ENCODE measurements at regions not wholly inside any gene's neighbourhood (a gene's known extent, or its start where the extent isn't known, plus 50 kb on each side); places are given as distances from the start of the nearest gene placed in this dataset.
"Not testable (repeated sequence)": the region's sequence is repeated elsewhere in the genome, so short reads cannot be mapped to it uniquely, and the experiment has no call there.

DNA sequence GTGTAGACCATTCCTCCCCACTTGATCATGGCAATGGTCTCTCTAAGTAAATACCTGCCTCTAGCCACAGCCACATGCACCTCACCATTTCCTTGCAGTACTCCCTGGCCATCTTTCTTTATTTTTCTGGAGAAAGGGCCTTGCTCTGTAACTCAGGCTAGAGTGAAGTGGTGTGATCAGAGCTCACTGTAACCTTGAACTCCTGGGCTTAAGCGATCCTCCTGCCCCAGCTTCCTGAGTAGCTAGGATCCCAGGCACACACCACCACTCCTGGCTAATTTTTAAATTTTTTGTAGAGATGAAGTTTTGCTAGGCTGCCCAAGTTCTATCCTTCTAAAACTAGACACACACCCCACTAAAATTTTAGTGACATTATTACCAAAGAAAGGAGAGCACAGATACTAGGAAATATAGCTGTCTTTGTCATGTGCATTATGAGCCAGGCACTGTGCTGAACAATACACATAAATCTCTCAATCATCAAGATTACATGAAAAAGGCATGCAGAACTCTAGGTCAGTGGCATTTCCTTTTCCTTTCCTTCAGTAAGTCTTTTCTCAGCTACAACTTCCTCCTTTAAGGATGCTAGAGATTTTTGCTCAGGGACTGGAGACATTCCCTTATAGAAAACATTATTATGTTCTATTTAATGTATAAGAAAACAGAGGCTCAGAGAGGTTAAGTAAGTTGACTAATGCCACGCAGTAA is 95.0 kb upstream of the SERBP1 start:
- no peak for DNase-seq
- intact Hi-C loops (cut with DNase I) = no loop called here

DNA sequence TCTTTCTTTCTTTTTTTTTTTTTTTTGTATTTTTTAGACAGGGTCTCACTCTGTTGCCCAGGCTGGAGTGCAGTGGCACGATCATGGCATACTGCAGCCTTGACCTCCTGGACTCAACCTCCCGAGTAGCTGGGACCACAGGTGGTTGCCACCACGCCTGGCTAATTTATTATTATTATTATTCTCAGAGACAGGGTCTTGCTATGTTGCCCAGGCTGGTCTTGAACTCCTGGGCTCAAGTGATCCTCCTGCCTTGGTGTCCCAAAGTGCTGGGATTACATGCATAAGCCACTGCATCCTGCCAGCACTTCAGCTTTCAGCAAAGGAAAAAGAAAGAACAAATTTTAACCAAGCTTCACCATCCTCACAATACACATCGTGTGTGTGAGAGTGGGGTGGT is 97.9 kb upstream of the SERBP1 start:
- no peak for DNase-seq
- intact Hi-C loops (cut with DNase I) = no loop called here

DNA sequence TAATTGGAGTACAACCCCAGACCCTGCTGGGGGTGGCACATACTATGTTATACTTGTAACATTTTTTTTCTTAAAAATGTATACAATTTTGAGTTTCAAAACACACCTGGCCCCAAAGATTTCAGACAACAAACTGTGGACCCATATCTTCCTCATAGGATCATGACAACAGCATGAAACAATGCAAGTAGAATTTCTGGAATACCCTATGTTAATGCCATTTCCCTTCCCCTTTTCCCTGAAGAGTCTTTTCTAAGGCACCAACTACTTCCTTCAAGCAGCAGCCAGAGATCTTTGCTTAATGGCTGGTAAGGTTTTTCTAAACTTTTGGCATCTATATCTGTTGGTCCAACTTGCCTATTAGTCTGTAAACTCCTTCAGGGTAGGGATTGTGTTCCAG is 99.9 kb upstream of the SERBP1 start:
- no peak for DNase-seq
- intact Hi-C loops (cut with DNase I) = loop anchor here (5.0 kb wide), 1 partner anchor 157 kb away; the partner anchor contains the start of gene GADD45A

DNA sequence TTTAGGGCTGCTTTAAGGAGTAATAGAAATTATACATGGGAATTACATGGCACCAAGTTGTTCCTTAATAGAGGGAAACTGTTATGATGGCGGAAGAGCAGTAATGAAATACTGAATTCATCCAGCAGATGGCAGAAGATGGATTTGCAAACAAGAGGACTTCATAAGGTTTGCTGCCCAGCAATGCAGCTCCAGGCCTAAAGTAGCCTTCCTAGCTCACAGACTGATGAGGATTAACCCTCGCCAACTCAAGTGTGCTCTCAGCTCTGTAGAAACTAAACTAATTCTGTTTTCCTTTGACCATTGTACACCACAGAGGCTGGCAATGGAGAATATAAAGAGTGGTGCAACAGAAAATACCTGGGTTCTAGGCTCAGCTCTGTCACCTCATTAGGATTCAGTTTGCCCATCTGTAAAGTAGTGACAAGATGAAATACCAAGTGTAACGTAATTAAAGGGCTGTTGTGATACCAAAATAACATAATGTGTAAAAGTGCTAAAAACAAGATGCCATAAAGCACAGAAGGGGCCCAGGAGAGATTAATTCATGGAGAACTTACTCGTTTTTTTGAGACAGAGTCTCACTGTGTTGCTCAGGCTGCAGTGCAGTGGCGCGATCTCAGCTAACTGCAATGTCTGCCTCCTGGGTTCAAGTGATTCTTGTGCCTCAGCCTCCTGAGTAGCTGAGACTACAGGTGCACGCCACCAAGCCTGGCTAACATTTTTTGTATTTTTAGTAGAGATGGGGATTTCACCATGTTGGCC is 102.4 kb upstream of the SERBP1 start:
- DNase-seq = peak in 5 of 10 donors; percentile 7 to 83 (median 28)
- intact Hi-C loops (cut with DNase I) = loop anchor here (1.0 to 5.0 kb wide), 2 partner anchors 155 to 228 kb away; partner anchors contain the start of gene GADD45A

DNA sequence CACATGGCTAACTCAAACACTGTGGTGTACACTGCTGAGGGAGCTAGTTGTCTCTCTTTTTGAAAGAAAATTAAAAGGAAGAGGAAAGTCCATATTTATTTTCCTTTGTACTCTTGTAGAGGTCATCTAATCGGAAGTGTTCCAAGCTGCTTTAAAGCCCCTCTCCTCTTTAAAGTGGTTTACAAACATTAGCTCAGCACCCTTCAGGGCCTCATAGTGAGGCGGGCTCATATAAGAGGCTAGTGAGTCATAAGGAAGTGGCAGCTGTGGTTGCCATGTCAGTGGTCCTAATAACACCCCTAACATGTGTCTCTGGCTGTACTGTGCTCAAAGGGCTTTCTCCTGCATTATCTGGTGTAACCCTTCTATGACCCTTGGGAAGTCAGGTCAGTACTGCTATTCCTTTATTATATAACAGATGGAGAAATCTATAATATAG is 104.4 kb upstream of the SERBP1 start:
- intact Hi-C loops (cut with DNase I) = loop anchor here (5.0 kb wide), 1 partner anchor 153 kb away; the partner anchor contains the start of gene GADD45A
- DNase-seq = no peak

DNA sequence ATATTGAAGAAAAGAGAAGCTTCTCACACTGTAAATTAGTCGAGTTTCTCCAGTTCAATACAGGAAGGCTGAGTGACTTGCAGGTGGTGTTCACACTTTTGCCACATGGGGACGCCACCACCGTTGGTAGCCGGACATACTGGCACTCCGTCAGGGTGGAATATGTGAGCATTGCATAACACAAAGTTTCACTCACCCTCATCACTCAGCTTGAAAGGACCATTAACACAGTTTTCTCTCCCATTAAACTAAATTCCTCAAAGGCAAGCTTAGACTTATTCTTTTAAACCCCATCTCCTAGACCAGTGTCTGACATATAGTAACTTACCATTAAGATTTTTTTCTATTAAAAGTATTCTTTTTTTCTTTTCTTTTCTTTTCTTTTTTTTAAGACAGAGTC is 105.3 kb upstream of the SERBP1 start:
- DNase-seq = peak; percentile 41 to 95 (median 69)
- intact Hi-C loops (cut with DNase I) = no loop called here

DNA sequence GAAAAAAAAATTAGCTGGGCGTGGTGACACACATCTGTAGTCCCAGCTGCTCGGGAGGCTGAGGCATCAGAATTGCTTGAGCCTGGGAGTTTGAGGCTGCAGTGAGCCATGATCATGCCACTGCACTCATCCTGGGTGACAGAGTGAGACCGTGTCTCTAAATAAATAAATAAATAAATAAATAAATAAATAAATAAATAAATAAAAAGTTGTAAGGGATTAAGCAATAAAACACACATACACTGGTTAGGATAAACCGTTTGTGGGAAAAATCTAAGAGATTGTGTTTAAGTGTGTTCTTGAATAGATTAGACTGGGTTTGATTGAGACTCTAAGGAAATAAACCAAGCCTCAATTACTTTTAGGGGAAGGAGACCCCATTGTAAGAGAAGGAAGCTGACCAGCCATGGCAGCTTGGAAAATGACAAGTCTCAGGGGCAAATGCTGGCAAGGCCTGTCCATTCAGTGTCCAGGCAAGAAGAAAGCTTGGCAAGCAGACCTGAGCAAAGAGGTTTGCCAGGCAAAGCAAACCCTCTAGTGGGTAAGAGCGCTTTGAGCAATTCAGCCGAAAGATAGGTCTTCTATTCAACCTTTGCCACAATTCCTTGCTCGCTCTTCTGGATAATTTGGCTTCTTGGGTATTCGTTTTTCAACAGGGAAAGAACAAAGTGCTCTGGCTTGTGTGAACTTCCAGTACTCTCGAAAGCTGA is 106.9 kb upstream of the SERBP1 start:
- DNase-seq = peak in 3 of 10 donors; percentile 14 to 38 (median 29)
- intact Hi-C loops (cut with DNase I) = no loop called here

DNA sequence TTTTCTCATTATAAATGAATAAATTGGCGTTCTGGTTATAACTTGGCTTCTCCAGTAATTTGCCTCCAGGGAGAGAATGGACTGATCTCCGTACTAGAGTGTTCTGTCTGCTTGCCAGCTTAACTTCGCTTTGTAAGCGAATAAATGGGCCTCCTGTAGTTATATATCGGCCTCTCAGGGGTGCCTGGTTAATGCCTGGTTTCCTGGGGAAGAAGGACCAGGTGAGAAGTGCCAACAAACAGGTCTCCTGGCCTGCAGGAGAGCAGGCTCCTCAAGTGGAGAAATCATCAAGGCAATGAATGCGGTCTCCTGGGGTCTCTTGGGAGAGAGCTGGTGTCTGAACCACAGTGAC is 107.4 kb upstream of the SERBP1 start:
- no peak for DNase-seq
- intact Hi-C loops (cut with DNase I) = no loop called here

DNA sequence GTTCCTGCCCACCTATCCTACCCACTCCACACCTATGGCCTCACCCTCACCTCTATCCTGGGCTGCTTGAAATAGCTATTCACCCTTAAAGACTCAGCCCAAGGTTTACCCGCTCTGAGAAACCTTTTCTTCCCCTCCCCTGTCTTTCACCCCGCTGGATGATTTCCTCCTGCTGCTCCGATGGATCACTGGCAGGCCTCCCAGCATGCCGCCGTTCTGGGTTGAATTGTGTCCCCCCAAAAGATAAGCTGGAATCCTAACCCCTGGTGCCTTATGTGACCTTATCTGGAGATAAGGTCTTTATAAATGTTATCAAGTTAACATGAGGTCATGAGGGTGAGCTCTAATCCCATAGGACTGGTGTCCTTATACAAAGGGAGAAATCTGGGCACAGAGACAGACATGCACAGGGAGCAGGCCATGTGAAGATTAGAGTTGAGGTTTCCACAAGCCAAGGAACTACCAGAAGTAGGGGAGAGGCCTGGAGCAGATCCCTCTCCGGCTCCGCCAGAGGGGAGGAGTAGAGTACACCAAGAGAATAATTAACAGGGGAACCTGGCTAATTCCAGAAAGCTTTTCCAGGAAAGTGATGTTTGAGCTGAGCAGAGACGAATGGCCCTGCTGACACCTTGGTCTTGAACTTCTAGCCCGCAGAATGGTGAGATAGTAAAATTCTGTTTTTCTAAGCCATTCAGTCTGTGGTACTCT is 110.0 kb upstream of the SERBP1 start:
- intact Hi-C loops (cut with DNase I) = no loop called here

DNA sequence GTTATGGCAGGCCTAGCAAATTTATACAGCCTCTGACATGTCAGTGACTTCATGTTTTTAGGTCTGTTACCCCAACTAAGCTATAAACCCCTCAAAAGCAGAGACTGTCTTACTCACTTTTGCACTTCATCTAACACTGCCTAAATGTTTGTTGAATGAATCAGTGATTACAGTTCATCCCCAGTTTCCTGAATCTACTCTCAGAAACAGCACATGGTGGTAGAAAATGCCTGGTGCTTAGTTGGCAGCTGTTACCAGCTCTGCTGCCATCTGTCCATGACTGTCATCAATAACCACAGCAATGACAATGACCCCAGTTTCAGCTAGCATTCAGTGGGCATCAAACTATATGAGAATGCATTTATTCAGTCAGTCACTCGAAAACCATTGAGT is 110.5 kb upstream of the SERBP1 start:
- intact Hi-C loops (cut with DNase I) = no loop called here

More for the DNA sequence above, 110.0 kb upstream of the SERBP1 start:
- no peak for DNase-seq

DNA sequence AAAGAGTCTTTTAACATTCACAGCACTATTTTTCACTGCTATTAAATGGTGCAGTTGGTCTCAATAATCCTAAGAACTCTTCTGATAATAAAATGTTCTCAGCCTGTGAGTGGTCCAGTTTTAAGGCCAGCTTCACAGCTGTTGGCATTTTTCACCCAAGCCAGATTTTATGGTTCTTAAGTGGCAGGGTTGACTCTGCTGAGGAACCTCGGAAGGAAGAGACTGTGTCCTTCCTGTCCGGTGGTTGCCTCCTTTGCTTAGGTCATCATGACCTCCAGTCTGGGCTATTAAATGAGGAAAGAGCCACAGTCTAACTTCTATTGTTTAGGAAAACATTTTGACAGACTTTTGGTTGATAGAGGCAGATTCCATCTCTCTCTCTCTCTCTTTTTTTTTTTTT is 112.5 kb upstream of the SERBP1 start:
- DNase-seq = no peak
- intact Hi-C loops (cut with DNase I) = no loop called here

More for the DNA sequence above, 110.5 kb upstream of the SERBP1 start:
- DNase-seq = no peak

DNA sequence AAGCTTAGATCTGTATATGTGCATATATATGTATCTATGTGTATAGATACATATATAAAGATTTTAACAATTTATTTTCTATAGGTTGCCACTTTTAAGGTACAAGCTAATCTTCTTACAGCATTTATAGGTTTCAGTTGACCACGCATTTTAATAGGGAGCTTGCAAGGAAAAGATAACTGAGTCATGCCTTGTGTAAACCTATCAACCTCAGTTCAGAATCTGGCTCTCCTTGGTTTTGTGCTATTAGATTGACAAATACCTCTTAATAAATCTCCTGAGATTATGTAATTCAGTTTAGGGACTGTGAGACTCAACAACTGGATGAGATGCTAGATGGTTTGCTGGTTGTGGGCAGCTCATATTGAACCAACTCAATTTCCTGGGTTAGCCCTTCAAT is 114.7 kb upstream of the SERBP1 start:
- intact Hi-C loops (cut with DNase I) = no loop called here
- DNase-seq = no peak

DNA sequence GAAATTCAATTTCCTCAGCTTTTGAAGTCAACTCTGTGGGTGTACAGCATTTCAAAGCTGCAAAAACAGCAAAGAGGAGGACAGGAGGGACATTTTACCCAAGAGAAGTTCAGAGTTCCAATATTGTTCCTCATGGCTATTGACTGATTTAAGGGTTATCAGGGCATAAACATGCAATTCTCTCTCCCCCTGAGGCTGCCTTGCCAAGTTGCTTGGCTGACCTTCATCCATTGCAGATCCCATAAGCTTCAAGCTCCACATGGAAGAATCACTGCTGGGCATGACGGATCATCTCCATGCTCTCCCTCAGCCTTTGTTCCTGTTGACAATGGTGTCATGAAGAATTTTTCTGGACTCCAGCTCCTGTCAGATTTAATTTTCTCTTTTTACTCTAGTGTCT is 115.2 kb upstream of the SERBP1 start:
- DNase-seq = no peak
- intact Hi-C loops (cut with DNase I) = no loop called here

DNA sequence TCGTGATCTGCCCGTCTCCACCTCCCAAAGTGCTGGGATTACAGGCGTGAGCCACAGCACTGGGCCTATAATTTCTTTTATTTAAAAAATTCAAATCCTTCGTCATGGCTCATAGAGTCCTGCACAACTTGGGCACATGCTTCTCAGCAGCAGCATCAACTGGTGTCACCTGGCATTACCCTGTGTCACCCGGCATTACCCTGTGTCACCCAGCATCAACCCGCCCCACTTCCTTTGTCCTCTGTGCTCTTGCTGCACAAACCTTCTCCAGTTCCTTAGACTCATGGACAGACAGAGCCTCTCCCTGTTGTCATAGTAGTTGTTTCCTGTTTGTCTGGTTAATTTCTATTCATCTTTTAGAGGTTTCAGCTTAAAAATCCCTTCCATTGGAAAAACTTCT is 121.2 kb upstream of the SERBP1 start:
- DNase-seq = no peak

DNA sequence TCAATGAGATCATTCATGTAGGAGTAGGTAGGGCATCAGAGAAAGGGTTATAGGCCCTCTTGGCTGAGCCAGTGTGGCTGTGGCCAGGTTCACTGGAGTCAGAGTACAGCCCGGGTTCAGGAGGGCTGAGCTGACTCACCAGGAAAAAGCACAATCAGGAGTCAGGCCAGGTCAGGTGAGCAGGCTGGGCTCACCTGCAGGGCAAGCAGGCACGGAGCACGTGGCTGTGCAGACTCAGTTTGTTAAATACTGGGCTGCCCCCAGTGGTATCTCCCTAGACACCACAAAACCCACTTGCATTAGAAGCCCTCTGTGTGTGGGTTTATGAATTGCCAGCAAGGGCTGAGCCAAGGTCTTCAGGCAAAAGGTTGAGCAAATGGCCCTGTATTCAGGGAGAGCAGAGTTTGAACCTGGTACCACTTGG is 122.1 kb upstream of the SERBP1 start:
- intact Hi-C loops (cut with DNase I) = no loop called here
- no peak for DNase-seq

More for the DNA sequence above, 121.2 kb upstream of the SERBP1 start:
- intact Hi-C loops (cut with DNase I) = no loop called here

DNA sequence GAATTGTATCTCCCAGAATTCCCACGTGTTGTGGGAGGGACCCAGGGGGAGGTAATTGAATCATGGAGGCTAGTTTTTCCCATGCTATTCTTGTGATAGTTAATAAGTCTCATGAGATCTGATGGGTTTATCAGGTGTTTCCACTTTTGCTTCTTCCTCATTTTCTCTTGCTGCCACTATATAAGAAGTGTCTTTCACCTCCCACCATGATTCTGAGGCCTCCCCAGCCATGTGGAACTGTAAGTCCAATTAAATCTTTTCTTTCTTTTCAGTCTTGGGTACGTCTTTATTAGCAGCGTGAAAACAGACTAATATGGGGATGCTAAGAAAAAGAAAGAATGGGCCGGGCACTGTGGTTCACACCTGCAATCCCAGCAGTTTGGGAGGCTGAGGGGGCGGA is 124.0 kb upstream of the SERBP1 start:
- intact Hi-C loops (cut with DNase I); DNase-seq: not testable (repeated sequence)

DNA sequence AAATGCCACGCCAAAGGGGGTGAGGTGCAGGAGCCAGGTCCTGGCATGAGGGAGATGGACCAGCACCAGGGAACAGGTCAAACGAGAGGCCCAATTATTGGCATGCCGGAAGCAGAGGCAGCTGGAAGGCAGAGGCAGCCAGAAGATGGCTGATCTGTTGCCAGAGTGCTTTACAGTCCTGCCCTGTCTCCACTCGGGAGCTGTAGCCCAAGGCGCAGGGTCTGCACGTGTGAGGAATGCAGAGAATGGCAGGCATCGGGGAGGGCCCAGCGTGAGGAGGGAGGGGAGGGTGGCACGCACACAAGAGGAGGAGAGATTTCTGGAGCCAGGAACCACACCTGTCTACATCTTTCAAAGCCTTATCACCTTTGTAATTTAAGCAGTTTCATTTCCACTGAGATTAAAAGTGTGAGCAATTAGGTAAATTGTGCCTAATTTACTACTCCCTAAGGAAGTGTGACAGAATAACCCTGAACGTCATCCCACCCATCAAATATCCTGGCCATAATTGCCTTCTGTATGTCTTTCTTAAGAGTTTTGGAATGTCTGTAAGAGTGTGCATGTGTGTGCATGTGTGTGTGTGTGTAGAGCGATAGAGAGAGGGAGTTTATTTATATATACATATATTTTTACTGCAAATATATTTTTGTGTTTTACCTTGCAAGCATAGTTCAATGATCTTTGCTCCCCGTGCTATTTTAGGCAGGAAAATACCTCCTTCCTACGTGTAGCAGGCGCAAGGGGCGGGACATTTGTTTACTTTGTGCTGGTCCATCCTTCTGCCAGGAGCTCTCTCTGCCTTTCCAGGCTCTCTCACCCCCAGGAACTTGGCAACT is 125.5 kb upstream of the SERBP1 start:
- intact Hi-C loops (cut with DNase I) = no loop called here

DNA sequence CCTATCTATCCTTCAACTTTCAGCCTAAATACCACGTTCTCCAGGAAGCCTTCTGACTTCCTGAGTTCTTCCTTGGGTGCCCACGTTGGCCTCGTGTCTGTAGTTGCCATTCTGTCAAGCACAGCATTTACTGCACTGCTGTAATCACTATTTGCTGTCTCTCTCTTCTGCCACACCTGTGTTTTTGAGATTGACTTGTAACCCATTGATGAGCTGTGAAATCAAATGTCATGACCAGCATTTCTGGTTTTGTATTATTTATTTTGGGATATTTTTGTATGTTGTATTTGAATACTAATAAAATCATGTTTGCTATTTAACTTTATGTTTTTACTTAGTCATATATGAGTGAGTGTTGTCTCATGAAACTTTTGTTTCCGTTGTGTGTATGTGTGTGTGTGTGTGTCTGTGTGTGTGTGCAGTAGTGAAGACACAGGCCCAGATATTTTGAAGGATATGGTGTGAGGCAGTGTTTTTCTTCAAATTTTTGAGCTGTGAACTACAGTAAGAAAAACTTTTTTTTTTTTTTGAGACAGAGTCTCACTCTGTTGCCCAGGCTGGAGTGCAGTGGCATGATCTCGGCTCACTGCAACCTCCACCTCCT is 126.2 kb upstream of the SERBP1 start:
- no peak for DNase-seq
- intact Hi-C loops (cut with DNase I) = no loop called here

More for the DNA sequence above, 125.5 kb upstream of the SERBP1 start:
- peak in 5 of 10 donors; percentile 9 to 72 (median 14) for DNase-seq
